ENCODE measurements at regions not wholly inside any gene's neighbourhood (a gene's known extent, or its start where the extent isn't known, plus 50 kb on each side); places are given as distances from the start of the nearest gene placed in this dataset.
"Not testable (repeated sequence)": the region's sequence is repeated elsewhere in the genome, so short reads cannot be mapped to it uniquely, and the experiment has no call there.

GRCh38 chr13:23947893-23948292 is 50.6 kb upstream of the C1QTNF9B start:
- POLR2A ChIA-PET, result no interaction called here
- CTCF ChIA-PET, result no interaction called here

GRCh38 chr13:23949200-23949599 is 51.9 kb upstream of the C1QTNF9B start:
- CTCF ChIA-PET, result no interaction called here

GRCh38 chr13:23949736-23950135 is 52.4 kb upstream of the C1QTNF9B start:
- ChIA-PET CTCF (no interaction called here), POLR2A (no interaction called here)

More at GRCh38 chr13:23949200-23949599, 51.9 kb upstream of the C1QTNF9B start:
- POLR2A ChIA-PET, result no interaction called here

GRCh38 chr13:23950736-23951510 is 53.6 kb upstream of the C1QTNF9B start:
- ChIA-PET POLR2A (no interaction called here), CTCF (interaction anchor here (0.6 kb wide), 1 partner anchor 93 kb away, joined by 4 read pairs; no protein-coding TSS in a partner anchor)

- ChIA-PET CTCF (no interaction called here), POLR2A (no interaction called here)
Measured at GRCh38 chr13:23952796-23953195, 55.5 kb upstream of the C1QTNF9B start.

- POLR2A ChIA-PET, result no interaction called here
- CTCF ChIA-PET, result no interaction called here
Measured at GRCh38 chr13:23953860-23954512, 56.7 kb upstream of the C1QTNF9B start.

- ChIA-PET CTCF (no interaction called here), POLR2A (no interaction called here)
Measured at GRCh38 chr13:23955064-23955463, 57.8 kb upstream of the C1QTNF9B start.

GRCh38 chr13:23956106-23956505 is 58.8 kb upstream of the C1QTNF9B start:
- POLR2A ChIA-PET, result no interaction called here
- CTCF ChIA-PET, result interaction anchor here (0.6 kb wide), 1 partner anchor 492 kb away, joined by 3 read pairs; no protein-coding TSS in a partner anchor

- ChIA-PET POLR2A (no interaction called here), CTCF (interaction anchor here (1.4 kb wide), 1 partner anchor 21 kb away, joined by 3 read pairs; no protein-coding TSS in a partner anchor)
Measured at GRCh38 chr13:23957981-23958380, 60.7 kb upstream of the C1QTNF9B start.

GRCh38 chr13:23959231-23959862 is 62.0 kb upstream of the C1QTNF9B start:
- ChIA-PET POLR2A (no interaction called here), CTCF (interaction anchor here (0.5 to 1.4 kb wide), 2 partner anchors 22 to 259 kb away, joined by 3 read pairs; no protein-coding TSS in a partner anchor)

- POLR2A ChIA-PET, result no interaction called here
- CTCF ChIA-PET, result no interaction called here
Measured at GRCh38 chr13:23960566-23961156, 63.4 kb upstream of the C1QTNF9B start.

GRCh38 chr13:23963184-23963931 is 66.1 kb upstream of the C1QTNF9B start:
- ChIA-PET CTCF (no interaction called here), POLR2A (no interaction called here)

GRCh38 chr13:23963947-23964346 is 66.6 kb upstream of the C1QTNF9B start:
- POLR2A ChIA-PET, result no interaction called here
- CTCF ChIA-PET, result no interaction called here

- ChIA-PET CTCF (no interaction called here), POLR2A (no interaction called here)
Measured at GRCh38 chr13:23965346-23965745, 68.0 kb upstream of the C1QTNF9B start.

GRCh38 chr13:23966221-23966690 is 69.0 kb upstream of the C1QTNF9B start:
- ChIA-PET POLR2A (no interaction called here), CTCF (no interaction called here)

GRCh38 chr13:23966691-23967615 is 69.7 kb upstream of the C1QTNF9B start:
- POLR2A ChIA-PET, result interaction anchor here (0.7 kb wide), 1 partner anchor 11 kb away, joined by 3 read pairs; no protein-coding TSS in a partner anchor

GRCh38 chr13:23967792-23968191 is 70.5 kb upstream of the C1QTNF9B start:
- CTCF ChIA-PET, result not testable (repeated sequence)
- POLR2A ChIA-PET, result interaction anchor here (0.7 kb wide), 1 partner anchor 10 kb away, joined by 3 read pairs; no protein-coding TSS in a partner anchor

More at GRCh38 chr13:23966691-23967615, 69.7 kb upstream of the C1QTNF9B start:
- CTCF ChIA-PET, result no interaction called here

- POLR2A ChIA-PET, result no interaction called here
- CTCF ChIA-PET, result no interaction called here
Measured at GRCh38 chr13:23969647-23970046, 72.3 kb upstream of the C1QTNF9B start.

Data from activated CD8-positive, alpha-beta memory T cell treated with anti-CD3 and anti-CD28 coated beads for 36 hours (primary cell).